ENCODE measurements at regions not wholly inside any gene's neighbourhood (a gene's known extent, or its start where the extent isn't known, plus 50 kb on each side); places are given as distances from the start of the nearest gene placed in this dataset.

DNA sequence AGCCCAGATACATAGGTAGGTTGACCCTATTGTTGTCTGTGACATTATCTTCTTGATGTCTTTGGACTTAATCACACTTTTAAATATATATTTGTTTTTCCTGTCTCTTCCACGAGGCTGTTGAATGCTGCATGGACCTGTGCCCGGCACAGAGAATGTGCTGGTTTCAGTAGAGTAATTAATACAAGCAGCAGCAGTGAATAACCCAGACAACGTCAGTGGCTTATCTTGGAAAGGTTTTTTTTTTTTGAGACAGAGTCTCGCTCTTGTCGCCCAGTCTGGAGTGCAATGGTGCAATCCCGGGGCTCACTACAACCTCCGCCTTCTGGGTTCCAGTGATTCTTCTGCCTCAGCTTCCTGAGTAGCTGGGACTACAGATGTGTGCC, 108.2 kb downstream of the CDH26 start:
- TF ChIP-seq, protein P1, sequence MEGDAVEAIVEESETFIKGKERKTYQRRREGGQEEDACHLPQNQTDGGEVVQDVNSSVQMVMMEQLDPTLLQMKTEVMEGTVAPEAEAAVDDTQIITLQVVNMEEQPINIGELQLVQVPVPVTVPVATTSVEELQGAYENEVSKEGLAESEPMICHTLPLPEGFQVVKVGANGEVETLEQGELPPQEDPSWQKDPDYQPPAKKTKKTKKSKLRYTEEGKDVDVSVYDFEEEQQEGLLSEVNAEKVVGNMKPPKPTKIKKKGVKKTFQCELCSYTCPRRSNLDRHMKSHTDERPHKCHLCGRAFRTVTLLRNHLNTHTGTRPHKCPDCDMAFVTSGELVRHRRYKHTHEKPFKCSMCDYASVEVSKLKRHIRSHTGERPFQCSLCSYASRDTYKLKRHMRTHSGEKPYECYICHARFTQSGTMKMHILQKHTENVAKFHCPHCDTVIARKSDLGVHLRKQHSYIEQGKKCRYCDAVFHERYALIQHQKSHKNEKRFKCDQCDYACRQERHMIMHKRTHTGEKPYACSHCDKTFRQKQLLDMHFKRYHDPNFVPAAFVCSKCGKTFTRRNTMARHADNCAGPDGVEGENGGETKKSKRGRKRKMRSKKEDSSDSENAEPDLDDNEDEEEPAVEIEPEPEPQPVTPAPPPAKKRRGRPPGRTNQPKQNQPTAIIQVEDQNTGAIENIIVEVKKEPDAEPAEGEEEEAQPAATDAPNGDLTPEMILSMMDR (IDR thresholded peaks at IDR 0.05), result no peak
- TF ChIP-seq POLR2A (IDR thresholded peaks at IDR 0.05), result no peak
